ENCODE measurements at regions not wholly inside any gene's neighbourhood (a gene's known extent, or its start where the extent isn't known, plus 50 kb on each side); places are given as distances from the start of the nearest gene placed in this dataset.

GRCh38 chr3:151555523-151555922 is 94.7 kb upstream of the IGSF10 start:
- no peak for TF ChIP-seq CTCF (IDR thresholded peaks at IDR 0.05; ENCODE audit: borderline replicate concordance, control extremely low read depth, extremely low read depth, insufficient read depth, missing control alignments)
- DNase-seq (ENCODE audit: low spot score), result no peak
- in situ Hi-C loops (cut with MboI; ENCODE audit: low sequenced_read_pairs, unreplicated experiment), result no loop called here

GRCh38 chr3:151553888-151554287 is 93.0 kb upstream of the IGSF10 start:
- no peak for DNase-seq (ENCODE audit: low spot score)
- no peak for TF ChIP-seq CTCF (IDR thresholded peaks at IDR 0.05; ENCODE audit: borderline replicate concordance, control extremely low read depth, extremely low read depth, insufficient read depth, missing control alignments)
- in situ Hi-C loops (cut with MboI; ENCODE audit: low sequenced_read_pairs, unreplicated experiment), result no loop called here

- in situ Hi-C loops (cut with MboI; ENCODE audit: low sequenced_read_pairs, unreplicated experiment), result no loop called here
- DNase-seq (ENCODE audit: low spot score), result no peak
- no peak for TF ChIP-seq CTCF (IDR thresholded peaks at IDR 0.05; ENCODE audit: borderline replicate concordance, control extremely low read depth, extremely low read depth, insufficient read depth, missing control alignments)
Observed at GRCh38 chr3:151552589-151552988, 91.7 kb upstream of the IGSF10 start.

- no peak for DNase-seq (ENCODE audit: low spot score)
- in situ Hi-C loops (cut with MboI; ENCODE audit: low sequenced_read_pairs, unreplicated experiment), result no loop called here
- TF ChIP-seq CTCF (IDR thresholded peaks at IDR 0.05; ENCODE audit: borderline replicate concordance, control extremely low read depth, extremely low read depth, insufficient read depth, missing control alignments), result no peak
Observed at GRCh38 chr3:151550642-151551041, 89.8 kb upstream of the IGSF10 start.

- in situ Hi-C loops (cut with MboI; ENCODE audit: low sequenced_read_pairs, unreplicated experiment), result no loop called here
- TF ChIP-seq CTCF (IDR thresholded peaks at IDR 0.05; ENCODE audit: borderline replicate concordance, control extremely low read depth, extremely low read depth, insufficient read depth, missing control alignments), result no peak
- no peak for DNase-seq (ENCODE audit: low spot score)
Observed at GRCh38 chr3:151550025-151550618, 89.3 kb upstream of the IGSF10 start.

- DNase-seq (ENCODE audit: low spot score), result no peak
- in situ Hi-C loops (cut with MboI; ENCODE audit: low sequenced_read_pairs, unreplicated experiment), result no loop called here
- no peak for TF ChIP-seq CTCF (IDR thresholded peaks at IDR 0.05; ENCODE audit: borderline replicate concordance, control extremely low read depth, extremely low read depth, insufficient read depth, missing control alignments)
Observed at GRCh38 chr3:151548195-151548594, 87.3 kb upstream of the IGSF10 start.
